H9 (cell line): ENCODE measurements at regions not wholly inside any gene's neighbourhood (a gene's known extent, or its start where the extent isn't known, plus 50 kb on each side); places are given as distances from the start of the nearest gene placed in this dataset.

Source experiments
- DNase-seq: peaks from one replicate; pipeline ENCODE4 v3.0.0-alpha.2; 2017
- H2AFZ ChIP-seq: one replicate; pipeline ENCODE4 v1.6.1; 2013; ENCODE audit warnings: mild to moderate bottlenecking, low read length, control low read depth, moderate library complexity
- H2AK5ac ChIP-seq: 2 replicates; pipeline ENCODE4 v1.6.1; 2013; ENCODE audit warnings: low read length, control low read depth, mixed read lengths; ENCODE audit not compliant: insufficient read length
- H2BK120ac ChIP-seq: one replicate; pipeline ENCODE4 v1.6.1; 2013; ENCODE audit warnings: low read depth, mild to moderate bottlenecking, low read length, control low read depth, inconsistent platforms; ENCODE audit not compliant: poor library complexity, severe bottlenecking
- H2BK12ac ChIP-seq: 2 replicates; pipeline ENCODE4 v1.6.1; 2013; ENCODE audit warnings: low read length, control low read depth, mixed read lengths, low read depth; ENCODE audit not compliant: insufficient read length
- H2BK15ac ChIP-seq: 2 replicates; pipeline ENCODE4 v1.6.1; 2013; ENCODE audit warnings: low read depth, low read length, control low read depth
- H2BK20ac ChIP-seq: one replicate; pipeline ENCODE4 v1.6.1; 2013; ENCODE audit warnings: low read depth, mild to moderate bottlenecking, low read length, control low read depth, inconsistent platforms; ENCODE audit not compliant: poor library complexity, severe bottlenecking
- H2BK5ac ChIP-seq: 2 replicates; pipeline ENCODE4 v1.6.1; 2013; ENCODE audit warnings: low read length, control low read depth, mixed read lengths; ENCODE audit not compliant: insufficient read length
- H3K14ac ChIP-seq: 2 replicates; pipeline ENCODE4 v1.6.1; 2013; ENCODE audit warnings: low read length, control low read depth; ENCODE audit not compliant: insufficient read depth
- H3K18ac ChIP-seq: 2 replicates; pipeline ENCODE4 v1.6.1; 2013; ENCODE audit warnings: low read depth, mild to moderate bottlenecking, mixed read lengths, low read length, control low read depth; ENCODE audit not compliant: insufficient read length
- H3K23ac ChIP-seq: 2 replicates; pipeline ENCODE4 v1.6.1; 2013; ENCODE audit warnings: low read length, control low read depth, mixed read lengths, low read depth; ENCODE audit not compliant: insufficient read length
- H3K23me2 ChIP-seq: 2 replicates; pipeline ENCODE4 v1.6.1; 2013; ENCODE audit warnings: low read depth, mild to moderate bottlenecking, mixed read lengths, low read length, control low read depth; ENCODE audit not compliant: insufficient read length, poor library complexity, severe bottlenecking
- H3K27ac ChIP-seq: 2 replicates; pipeline ENCODE4 v1.5.1; 2013; ENCODE audit warnings: low read length, control low read depth, mixed read lengths, low read depth; ENCODE audit not compliant: insufficient read length
- H3K27me3 ChIP-seq: 2 replicates; pipeline ENCODE4 v1.6.1; 2013; ENCODE audit warnings: low read length, control low read depth, inconsistent platforms; ENCODE audit not compliant: insufficient read depth
- H3K4ac ChIP-seq: 2 replicates; pipeline ENCODE4 v1.6.1; 2013; ENCODE audit warnings: low read depth, mild to moderate bottlenecking, control low read depth, inconsistent platforms, low read length, moderate library complexity
- H3K4me1 ChIP-seq: 2 replicates; pipeline ENCODE4 v1.6.1; 2013; ENCODE audit warnings: low read length, control low read depth, inconsistent platforms; ENCODE audit not compliant: insufficient read depth
- H3K4me2 ChIP-seq: 2 replicates; pipeline ENCODE4 v1.6.1; 2013; ENCODE audit warnings: low read length, control low read depth, mixed read lengths; ENCODE audit not compliant: insufficient read length, insufficient read depth
- H3K56ac ChIP-seq: 2 replicates; pipeline ENCODE4 v1.6.1; 2013; ENCODE audit warnings: low read depth, mild to moderate bottlenecking, mixed read lengths, low read length, control low read depth; ENCODE audit not compliant: insufficient read length
- H3K79me1 ChIP-seq: 2 replicates; pipeline ENCODE4 v1.6.1; 2013; ENCODE audit warnings: low read depth, mild to moderate bottlenecking, moderate library complexity, low read length, control low read depth, inconsistent platforms; ENCODE audit not compliant: insufficient read depth, poor library complexity, severe bottlenecking
- H3K79me2 ChIP-seq: 2 replicates; pipeline ENCODE4 v1.6.1; 2013; ENCODE audit warnings: low read length, control low read depth, inconsistent platforms; ENCODE audit not compliant: insufficient read depth
- H3K9ac ChIP-seq: 2 replicates; pipeline ENCODE4 v1.6.1; 2013; ENCODE audit warnings: low read length, control low read depth, mixed read lengths; ENCODE audit not compliant: insufficient read length; ENCODE audit errors: extremely low read depth
- H3K9me3 ChIP-seq: one replicate; pipeline ENCODE4 v1.6.1; 2013; ENCODE audit warnings: low read depth, low read length, inconsistent platforms; ENCODE audit not compliant: control insufficient read depth
- H3T11ph ChIP-seq: one replicate; pipeline ENCODE4 v1.6.1; 2013; ENCODE audit warnings: mild to moderate bottlenecking, low read length, control low read depth, inconsistent platforms
- H4K20me1 ChIP-seq: one replicate; pipeline ENCODE4 v1.6.1; 2013; ENCODE audit not compliant: control insufficient read depth, insufficient read length, insufficient read depth
- H4K5ac ChIP-seq: 2 replicates; pipeline ENCODE4 v1.6.1; 2013; ENCODE audit warnings: low read depth, mild to moderate bottlenecking, mixed read lengths, low read length, control low read depth; ENCODE audit not compliant: insufficient read length
- H4K8ac ChIP-seq: replicated peaks from 2 replicates; pipeline ENCODE4 v1.6.1; 2013; ENCODE audit warnings: low read length, control low read depth, mixed read lengths, low read depth; ENCODE audit not compliant: insufficient read length
- H4K91ac ChIP-seq: 2 replicates; pipeline ENCODE4 v1.6.1; 2013; ENCODE audit warnings: low read depth, mild to moderate bottlenecking, moderate library complexity, mixed read lengths, low read length, control low read depth; ENCODE audit not compliant: insufficient read length
- H3K27ac Mint-ChIP-seq, 3 experiments: 2 replicates in 2 of 3; 3 replicates in 1 of 3; pipeline ENCODE4 v1.8.0; 2020 to 2021; ENCODE audit warnings: mixed read lengths in 3 of 3, mild to moderate bottlenecking in 1 of 3, moderate library complexity in 1 of 3
- H3K27me3 Mint-ChIP-seq: 2 replicates; pipeline ENCODE4 v1.8.0; 2021; ENCODE audit warnings: low read depth, mild to moderate bottlenecking, moderate library complexity, mixed read lengths
- H3K36me3 Mint-ChIP-seq, 3 experiments: 2 replicates in 2 of 3; 3 replicates in 1 of 3; pipeline ENCODE4 v1.8.0; 2020 to 2021; ENCODE audit warnings: low read depth in 3 of 3, mixed read lengths in 3 of 3; ENCODE audit not compliant: insufficient read depth in 1 of 3
- H3K4me1 Mint-ChIP-seq, 2 experiments: 2 replicates each; pipeline ENCODE4 v1.8.0; 2020; ENCODE audit warnings: mixed read lengths in 2 of 2
- H3K4me3 Mint-ChIP-seq, 2 experiments: 2 replicates in 1 of 2; 3 replicates in 1 of 2; pipeline ENCODE4 v1.8.0; 2020 to 2021; ENCODE audit warnings: mild to moderate bottlenecking in 2 of 2, mixed read lengths in 2 of 2, moderate library complexity in 1 of 2
- H3K9me3 Mint-ChIP-seq, 2 experiments: 2 replicates in 1 of 2; 3 replicates in 1 of 2; pipeline ENCODE4 v1.8.0; 2020; ENCODE audit warnings: mild to moderate bottlenecking in 2 of 2, mixed read lengths in 2 of 2, moderate library complexity in 1 of 2
- WGBS: extraction: QIAGEN DNeasy Blood & Tissue Kit; methylation state at CpG from one replicate; pipeline ENCODE4 v1.1.7; 2013; ENCODE audit warnings: missing lambda C conversion rate, low lambda C conversion rate, mixed read lengths; ENCODE audit not compliant: insufficient read length; ENCODE audit errors: extremely low coverage; 5-methylcytosine and 5-hydroxymethylcytosine counted together
- TF ChIP-seq, protein P1 (sequence below): fragments of 200-600 bp; sonication (generic); conservative IDR thresholded peaks from 3 replicates; pipeline ENCODE4 v1.8.0; 2021; ENCODE audit warnings: antibody characterized with exemption, mild to moderate bottlenecking

DNA sequence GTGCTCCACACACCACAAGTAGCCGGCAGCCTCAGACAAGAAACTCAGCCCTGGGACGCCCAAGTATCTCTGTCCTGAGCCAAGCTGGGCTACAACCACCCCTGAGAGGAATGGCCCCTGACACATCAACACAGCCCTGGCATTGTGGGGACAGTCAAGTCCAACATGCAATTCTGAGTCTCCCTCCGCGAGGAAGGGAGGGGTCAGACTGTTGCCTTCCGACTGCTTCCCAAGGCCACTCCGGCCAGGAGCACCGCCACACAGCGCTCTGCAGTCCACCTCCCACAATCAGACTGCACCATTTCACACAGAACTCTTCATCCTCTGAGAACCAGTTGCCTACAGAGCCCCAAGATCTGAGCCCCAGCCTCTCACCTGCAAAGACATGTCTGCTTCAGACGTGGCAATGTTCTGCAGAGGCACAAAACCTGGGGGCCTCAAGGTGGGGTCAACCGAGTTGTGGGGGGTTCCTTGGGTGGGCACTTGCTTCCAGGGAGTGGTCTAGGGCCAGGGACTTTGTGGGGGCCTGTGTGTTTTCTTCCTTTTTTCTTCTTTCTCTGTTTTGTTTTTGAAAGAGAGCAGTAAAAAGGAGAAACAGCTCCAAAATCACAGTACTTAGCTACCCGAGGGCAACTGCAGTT lies 76.7 kb upstream of the SALL3 start:
- H3K79me2 ChIP-seq, result no peaks in the 10 kb centered on the region
- Mint-ChIP-seq H3K36me3 (peaks cover 3 to 9% (median 3%) of the 10 kb centered on the region in 3 experiments; a peak in 6 of 7 replicates), H3K27me3 (peaks cover 14% of the 10 kb centered on the region), H3K27ac (no peak overlapping the region; a peak in 1 of 7 replicates), H3K4me3 (no peak overlapping the region; a peak in 1 of 5 replicates), H3K9me3 (peaks cover 12% of the 10 kb centered on the region in 2 experiments), H3K4me1 (peaks cover 25 to 28% of the 10 kb centered on the region in 2 experiments)
- H3K27me3 ChIP-seq, result no peaks in the 10 kb centered on the region
- H4K91ac ChIP-seq, result no peak overlapping the region
- H3K4ac ChIP-seq, result no peak overlapping the region
- H3K27ac ChIP-seq, result no peak overlapping the region
- no peak overlapping the region for H2AFZ ChIP-seq
- no peak overlapping the region for H2BK12ac ChIP-seq
- peak overlapping the region; percentile 82 for H3K14ac ChIP-seq
- peak overlapping the region; percentile 6 for H3K18ac ChIP-seq
- DNase-seq, result no peak
- no peaks in the 10 kb centered on the region for H4K20me1 ChIP-seq
- no peaks in the 10 kb centered on the region for H3K79me1 ChIP-seq
- no peaks in the 10 kb centered on the region for H3K23me2 ChIP-seq
- H2BK120ac ChIP-seq, result no peak overlapping the region
- no CpG with 5 or more reads among the region's 11 CpGs for WGBS
- H3K4me1 ChIP-seq, result peaks cover 2% of the 10 kb centered on the region
- H2BK20ac ChIP-seq, result no peak overlapping the region
- no peak overlapping the region for H4K5ac ChIP-seq
- H2AK5ac ChIP-seq, result no peak overlapping the region
- no peak overlapping the region for H3K23ac ChIP-seq
- H3K56ac ChIP-seq, result no peak overlapping the region
- no peak overlapping the region for H2BK5ac ChIP-seq
- 0 out of 2 replicates have a peak overlapping the region, but pooled peaks have one; percentile 25 for H2BK15ac ChIP-seq
- H3T11ph ChIP-seq, result no peak overlapping the region
- TF ChIP-seq, protein P1, sequence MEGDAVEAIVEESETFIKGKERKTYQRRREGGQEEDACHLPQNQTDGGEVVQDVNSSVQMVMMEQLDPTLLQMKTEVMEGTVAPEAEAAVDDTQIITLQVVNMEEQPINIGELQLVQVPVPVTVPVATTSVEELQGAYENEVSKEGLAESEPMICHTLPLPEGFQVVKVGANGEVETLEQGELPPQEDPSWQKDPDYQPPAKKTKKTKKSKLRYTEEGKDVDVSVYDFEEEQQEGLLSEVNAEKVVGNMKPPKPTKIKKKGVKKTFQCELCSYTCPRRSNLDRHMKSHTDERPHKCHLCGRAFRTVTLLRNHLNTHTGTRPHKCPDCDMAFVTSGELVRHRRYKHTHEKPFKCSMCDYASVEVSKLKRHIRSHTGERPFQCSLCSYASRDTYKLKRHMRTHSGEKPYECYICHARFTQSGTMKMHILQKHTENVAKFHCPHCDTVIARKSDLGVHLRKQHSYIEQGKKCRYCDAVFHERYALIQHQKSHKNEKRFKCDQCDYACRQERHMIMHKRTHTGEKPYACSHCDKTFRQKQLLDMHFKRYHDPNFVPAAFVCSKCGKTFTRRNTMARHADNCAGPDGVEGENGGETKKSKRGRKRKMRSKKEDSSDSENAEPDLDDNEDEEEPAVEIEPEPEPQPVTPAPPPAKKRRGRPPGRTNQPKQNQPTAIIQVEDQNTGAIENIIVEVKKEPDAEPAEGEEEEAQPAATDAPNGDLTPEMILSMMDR, result no peak
- H4K8ac ChIP-seq, result peak overlapping the region; percentile 62
- no peaks in the 10 kb centered on the region for H3K9me3 ChIP-seq
- H3K9ac ChIP-seq, result no peak overlapping the region
- H3K4me2 ChIP-seq, result no peak overlapping the region
